HG03196 (cell line): ENCODE measurements at regions not wholly inside any gene's neighbourhood (a gene's known extent, or its start where the extent isn't known, plus 50 kb on each side); places are given as distances from the start of the nearest gene placed in this dataset.

Experiments used
- ATAC-seq: cut with Tn5 transposase; IDR thresholded peaks from one replicate; pipeline ENCODE4 v1.9.1; 2021; ENCODE audit not compliant: unreplicated experiment

DNA sequence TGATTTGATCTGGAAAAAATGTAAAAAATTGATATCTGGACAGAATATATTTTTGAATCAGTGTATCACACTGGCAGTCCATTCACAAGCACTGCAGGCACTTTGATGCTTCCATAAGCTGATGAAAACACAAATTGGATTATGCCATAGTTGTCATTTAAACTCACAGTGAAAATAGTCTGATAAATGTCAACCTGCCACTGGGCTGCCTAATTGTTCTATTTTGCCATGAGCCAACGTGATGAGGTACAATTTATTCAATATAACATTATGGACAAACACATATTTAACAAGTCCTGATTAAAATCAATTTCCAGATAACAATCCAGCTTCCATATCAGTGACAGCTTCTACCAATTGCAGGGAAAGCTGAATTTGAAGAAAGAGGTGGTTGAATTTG, 1244.9 kb downstream of the EFNB2 start:
- no peak for ATAC-seq

DNA sequence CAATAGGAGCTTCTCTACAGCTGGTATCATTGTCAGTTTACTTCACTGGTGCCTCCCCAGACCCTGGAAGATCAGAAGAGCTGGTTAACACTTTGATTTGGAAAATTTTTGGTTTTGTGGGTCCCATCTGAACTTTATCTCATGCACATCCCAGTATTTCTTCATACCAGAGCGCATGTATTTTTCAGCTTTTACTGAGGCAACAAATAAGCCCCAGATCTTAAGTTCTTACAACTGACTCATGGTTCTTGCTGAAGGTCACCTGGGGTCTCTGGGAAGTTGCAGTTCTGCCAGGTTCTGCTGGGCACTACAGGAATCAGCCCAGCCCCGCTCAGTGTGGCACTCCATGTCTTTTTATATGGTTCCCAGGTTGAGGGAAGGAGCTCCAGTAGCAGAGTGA, 1249.9 kb downstream of the EFNB2 start:
- no peak for ATAC-seq

- ATAC-seq, result no peak
Observed at GRCh38 chr13:105282406-105283285, 1252.8 kb downstream of the EFNB2 start.

DNA sequence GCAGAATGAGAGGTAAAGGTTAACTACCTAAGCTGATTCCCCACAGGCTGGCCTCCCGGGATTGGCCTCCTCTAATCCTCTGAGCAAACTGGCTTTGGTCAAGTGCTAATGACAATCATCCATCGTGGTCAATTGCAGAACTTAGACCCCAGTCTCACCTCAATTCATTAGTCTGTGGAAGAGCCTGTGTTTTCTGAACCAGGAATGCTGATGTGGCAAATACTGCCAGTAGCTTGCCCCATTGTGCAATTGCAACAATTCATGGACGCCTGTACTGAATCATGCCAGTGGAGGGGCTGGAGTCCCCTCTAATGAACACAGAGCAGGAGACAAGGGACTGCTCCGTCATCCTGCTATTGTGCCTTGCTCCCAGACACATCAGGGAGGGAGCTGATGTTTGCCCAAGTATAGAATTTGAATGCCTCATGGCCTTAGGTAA, 1256.5 kb downstream of the EFNB2 start:
- no peak for ATAC-seq

GRCh38 chr13:105276571-105276970, 1258.9 kb downstream of the EFNB2 start:
- no peak for ATAC-seq

- no peak for ATAC-seq
Observed at GRCh38 chr13:105273665-105274222, 1261.7 kb downstream of the EFNB2 start.

DNA sequence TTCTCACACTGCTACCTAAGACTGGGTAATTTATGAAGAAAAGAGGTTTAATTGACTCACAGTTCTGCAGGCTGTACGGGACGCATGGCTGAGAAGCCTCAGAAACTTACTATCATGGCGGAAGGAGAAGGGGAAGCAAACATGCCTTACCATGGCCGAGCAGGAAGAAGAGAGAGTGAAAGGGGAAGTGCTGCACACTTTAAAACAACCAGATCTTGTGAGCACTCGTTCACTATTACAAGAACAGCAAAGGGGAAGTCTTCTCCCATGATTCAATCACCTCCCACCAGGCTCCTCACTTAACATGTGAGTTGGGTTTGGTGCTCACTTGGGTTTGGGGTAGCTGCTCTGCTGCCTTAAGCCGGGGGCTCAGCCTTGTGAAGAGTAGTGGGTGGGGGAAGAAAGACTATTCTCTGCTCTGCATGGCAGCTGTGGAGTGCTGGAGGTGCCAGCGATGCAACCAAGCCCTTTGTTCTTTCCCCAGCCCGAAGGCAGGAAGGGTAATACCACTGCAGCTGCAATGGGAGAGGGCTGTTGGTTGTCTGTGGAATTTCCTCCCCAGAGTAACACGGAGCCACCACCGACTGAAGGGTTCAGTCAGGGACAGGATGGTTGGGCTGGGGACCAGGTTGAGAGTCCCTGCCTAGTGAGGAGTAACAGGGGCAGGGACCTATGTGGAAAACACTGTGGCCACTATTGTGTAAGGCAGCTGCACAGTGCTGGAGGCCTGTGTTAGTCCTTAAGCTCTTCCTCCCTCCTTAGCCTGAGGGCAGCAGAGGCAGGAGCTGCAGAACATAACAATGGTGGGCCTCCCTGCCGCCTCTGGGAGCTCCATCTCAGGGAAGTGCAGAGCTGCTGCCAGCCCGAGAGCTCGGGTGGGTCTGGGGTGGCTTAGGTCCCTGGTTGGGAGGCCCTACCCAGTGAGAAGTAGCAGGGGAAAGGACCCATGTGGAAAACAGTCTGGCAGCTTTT, 1262.5 kb downstream of the EFNB2 start:
- ATAC-seq, result no peak

GRCh38 chr13:105266615-105267014, 1268.8 kb downstream of the EFNB2 start:
- ATAC-seq, result no peak

- no peak for ATAC-seq
Observed at GRCh38 chr13:105262579-105262978, 1272.9 kb downstream of the EFNB2 start.

- ATAC-seq, result no peak
Observed at GRCh38 chr13:105259426-105259825, 1276.0 kb downstream of the EFNB2 start.

- ATAC-seq, result no peak
Observed at GRCh38 chr13:105255472-105255871, 1280.0 kb downstream of the EFNB2 start.

GRCh38 chr13:105251293-105251692, 1284.2 kb downstream of the EFNB2 start:
- no peak for ATAC-seq

DNA sequence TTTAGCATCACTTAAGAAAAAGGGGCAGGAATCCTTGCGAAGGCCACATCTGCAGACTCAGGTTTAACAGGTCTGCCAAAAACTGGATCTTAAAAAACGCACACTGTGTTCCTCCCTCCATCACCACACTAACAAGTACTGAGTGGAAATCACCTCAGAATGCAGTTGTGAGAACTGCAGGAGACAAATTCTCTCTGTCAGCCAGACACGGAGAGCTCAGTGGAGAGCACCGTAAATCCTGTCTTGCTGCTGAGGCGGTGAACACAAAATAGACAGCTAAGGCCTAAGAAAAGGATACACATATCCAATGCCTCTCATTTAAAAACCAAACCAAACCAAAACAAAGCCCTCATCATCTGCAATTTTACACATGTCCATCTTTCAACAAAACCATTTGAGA, 1287.6 kb downstream of the EFNB2 start:
- ATAC-seq, result no peak

- ATAC-seq, result no peak
Observed at GRCh38 chr13:105240371-105240770, 1295.1 kb downstream of the EFNB2 start.

DNA sequence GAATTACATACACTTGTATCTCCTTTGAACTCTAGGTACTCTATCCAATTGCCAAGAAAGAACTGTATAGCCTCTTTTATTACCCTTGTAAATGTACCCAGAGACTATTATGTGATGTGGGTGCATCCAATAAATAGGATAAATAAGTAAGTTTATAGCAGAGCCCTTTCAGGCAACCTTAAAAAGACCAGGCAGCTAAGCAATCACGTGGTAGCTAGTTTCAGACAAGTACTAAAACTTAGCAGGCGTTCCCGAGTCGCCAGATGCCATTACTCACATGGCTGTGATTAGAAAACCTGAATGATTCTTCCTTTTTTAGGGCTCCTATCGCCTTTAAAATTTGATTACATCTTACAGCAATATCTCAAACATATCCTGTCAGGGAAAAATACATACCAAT, 1303.0 kb downstream of the EFNB2 start:
- no peak for ATAC-seq

GRCh38 chr13:105232006-105232405, 1303.5 kb downstream of the EFNB2 start:
- ATAC-seq, result no peak

DNA sequence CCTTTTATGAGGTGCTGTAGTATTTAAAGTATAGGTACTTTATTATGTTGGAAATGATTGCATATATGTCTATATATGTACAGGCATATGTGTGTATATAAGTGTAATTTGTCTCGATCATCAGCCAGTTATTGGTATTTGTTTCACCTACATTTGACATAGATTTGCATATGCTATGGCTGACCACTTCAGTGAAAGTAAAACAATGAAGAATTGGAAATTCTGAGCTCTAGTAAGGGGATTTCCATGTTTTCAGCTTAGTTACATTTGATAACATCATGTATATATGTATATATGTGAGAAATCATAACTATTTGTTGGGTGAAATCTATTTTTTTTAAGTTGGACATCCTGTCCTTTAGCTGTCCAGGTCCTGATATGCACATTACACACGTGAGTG, 1303.9 kb downstream of the EFNB2 start:
- ATAC-seq, result no peak

- no peak for ATAC-seq
Observed at GRCh38 chr13:105220881-105221280, 1314.6 kb downstream of the EFNB2 start.

GRCh38 chr13:105220063-105220462, 1315.4 kb downstream of the EFNB2 start:
- no peak for ATAC-seq

DNA sequence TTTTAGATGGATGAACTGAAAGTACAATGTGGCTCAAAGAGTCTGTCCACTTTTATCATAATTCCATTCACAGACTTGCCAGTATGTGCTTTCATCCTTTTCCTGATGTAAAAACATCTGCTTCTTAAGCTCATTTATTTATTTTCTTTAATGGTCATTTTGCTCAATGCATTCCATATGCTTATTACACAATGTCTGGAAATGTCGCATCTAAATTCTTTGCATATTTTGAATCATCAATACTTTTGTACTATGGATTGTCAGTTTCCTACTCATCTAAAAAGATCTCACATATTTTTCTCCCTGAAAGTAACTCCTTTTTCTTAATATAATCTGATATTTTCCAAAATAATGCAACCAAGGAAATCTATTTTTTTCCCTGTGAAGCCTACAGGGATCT, 1315.8 kb downstream of the EFNB2 start:
- ATAC-seq, result no peak

- ATAC-seq, result no peak
Observed at GRCh38 chr13:105213512-105213911, 1322.0 kb downstream of the EFNB2 start.
